ENCODE measurements at regions not wholly inside any gene's neighbourhood (a gene's known extent, or its start where the extent isn't known, plus 50 kb on each side); places are given as distances from the start of the nearest gene placed in this dataset.

- TF ChIP-seq CTCF (IDR thresholded peaks at IDR 0.05; ENCODE audit: borderline replicate concordance, extremely low read depth, low read length, poor library complexity, severe bottlenecking) (no peak), EZH2 (IDR thresholded peaks at IDR 0.05; ENCODE audit: borderline replicate concordance, low read depth, low read length, severe bottlenecking) (no peak)
Observed at GRCh38 chr11:122192634-122193255, 76.7 kb upstream of the BLID start.
